K562 (cell line): ENCODE measurements at regions not wholly inside any gene's neighbourhood (a gene's known extent, or its start where the extent isn't known, plus 50 kb on each side); places are given as distances from the start of the nearest gene placed in this dataset.

Experiments used
- CTCF ChIP-seq, 3 experiments: IDR thresholded peaks in 2 of 3; conservative IDR thresholded peaks in 1 of 3; 2 replicates each; pipeline ENCODE4 v1.5.1; 2011 to 2012; ENCODE audit warnings: low read length in 3 of 3, mild to moderate bottlenecking in 3 of 3, control low read depth in 2 of 3, improper control_type of control experiment in 1 of 3, inconsistent platforms in 1 of 3, low read depth in 1 of 3, mixed read lengths in 1 of 3, moderate library complexity in 1 of 3; ENCODE audit not compliant: insufficient read depth in 2 of 3
- E2F1 ChIP-seq: sonication (generic); formaldehyde crosslinking; IDR thresholded peaks from 2 replicates; pipeline ENCODE4 v1.8.1; 2023; ENCODE audit warnings: mild to moderate bottlenecking, missing genetic modification reagents, moderate library complexity
- EGR1 ChIP-seq: fragments of 450-650 bp; conservative IDR thresholded peaks from 2 replicates; pipeline ENCODE4 v1.6.1; 2017; ENCODE audit warnings: mild to moderate bottlenecking
- ESRRA ChIP-seq: fragments of 450-650 bp; IDR thresholded peaks from 2 replicates; pipeline ENCODE4 v1.6.1; 2014; ENCODE audit warnings: low read depth, mild to moderate bottlenecking, moderate library complexity, borderline replicate concordance
- GATAD2B ChIP-seq: fragments of 450-650 bp; IDR thresholded peaks from 2 replicates; pipeline ENCODE4 v1.6.1; 2017; ENCODE audit warnings: mild to moderate bottlenecking, borderline replicate concordance
- MTA2 ChIP-seq: fragments of 450-650 bp; IDR thresholded peaks from 2 replicates; pipeline ENCODE4 v1.6.1; 2016; ENCODE audit warnings: low read depth
- ZBTB49 ChIP-seq: sonication (generic); formaldehyde crosslinking; IDR thresholded peaks from 2 replicates; pipeline ENCODE4 v1.8.0; 2022; ENCODE audit warnings: missing genetic modification reagents, mild to moderate bottlenecking, borderline replicate concordance

GRCh38 chr16:25636662-25637061, 55.1 kb upstream of the HS3ST4 start:
- TF ChIP-seq ESRRA (peak; percentile 67; the same call in 1 of the 2 replicates), EGR1 (no peak), GATAD2B (no peak), ZBTB49 (CRISPR knock-in tag) (no peak), E2F1 (CRISPR knock-in tag) (no peak), MTA2 (no peak), CTCF (IDR thresholded peaks at IDR 0.05 in 2 of 3, conservative IDR thresholded peaks at IDR 0.05 in 1 of 3; ENCODE audit: insufficient read depth in 2 of 3, low read depth in 1 of 3, low read length in 3 of 3) (no peak)
